Esophagus squamous epithelium (tissue), 5 donors: ENCODE measurements at regions not wholly inside any gene's neighbourhood (a gene's known extent, or its start where the extent isn't known, plus 50 kb on each side); places are given as distances from the start of the nearest gene placed in this dataset.

Experiments
- DNase-seq: peaks from one replicate; lab custom pipeline; 2025; lab: John Stamatoyannopoulos, UW
- H3K27ac ChIP-seq, 4 donors: fragments of 200-600 bp; sonication (generic); one replicate each; pipeline ENCODE4 v1.5.1; 2016 to 2019; ENCODE audit warnings: mild to moderate bottlenecking in 1 of 4
- H3K27me3 ChIP-seq, 4 donors: fragments of 200-600 bp; sonication (generic); 1 replicate in 3 of 4; 2 replicates in 1 of 4; pipeline versions ENCODE4 v1.5.1 to v1.6.0; 2017 to 2021; ENCODE audit warnings: antibody characterized with exemption in 1 of 4
- H3K36me3 ChIP-seq, 3 donors: fragments of 200-600 bp; sonication (generic); one replicate each; pipeline ENCODE4 v1.5.1; 2016 to 2019
- H3K4me1 ChIP-seq, 3 donors: fragments of 200-600 bp; sonication (generic); one replicate each; pipeline ENCODE4 v1.5.1; 2017 to 2019
- H3K4me3 ChIP-seq, 4 donors: fragments of 200-600 bp; sonication (generic); 1 replicate in 3 of 4; 2 replicates in 1 of 4; pipeline ENCODE4 v1.5.1; 2016 to 2019; ENCODE audit warnings: mild to moderate bottlenecking in 2 of 4, moderate library complexity in 1 of 4
- H3K9me3 ChIP-seq, 3 donors: fragments of 200-600 bp; sonication (generic); one replicate each; pipeline ENCODE4 v1.5.1; 2016 to 2019
- CTCF ChIP-seq, 6 experiments: fragments of 450-650 bp in 4 of 6; fragments of 200-600 bp in 2 of 6; sonication (generic) in 2 of 6; IDR thresholded peaks; one replicate each; pipeline ENCODE4 v1.5.1; 2016 to 2019; ENCODE audit warnings: antibody characterized with exemption in 6 of 6, mild to moderate bottlenecking in 4 of 6, moderate library complexity in 4 of 6
- POLR2A ChIP-seq, 4 donors: fragments of 450-650 bp; IDR thresholded peaks; one replicate each; pipeline ENCODE4 v1.6.1; 2017; ENCODE audit warnings: antibody characterized with exemption in 4 of 4, mild to moderate bottlenecking in 4 of 4, moderate library complexity in 3 of 4
- WGBS, 2 donors: methylation state at CpG; one replicate each; pipeline ENCODE4 v1.1.5; 2018; 5-methylcytosine and 5-hydroxymethylcytosine counted together
- intact Hi-C: fragments of 100-400 bp; cut with DNase I; formaldehyde crosslinking; loops from one replicate; pipeline ENCODE4 v1.15.0; 2022
- donor health status: DM: yes; HTN: yes; CAD: no.

DNA sequence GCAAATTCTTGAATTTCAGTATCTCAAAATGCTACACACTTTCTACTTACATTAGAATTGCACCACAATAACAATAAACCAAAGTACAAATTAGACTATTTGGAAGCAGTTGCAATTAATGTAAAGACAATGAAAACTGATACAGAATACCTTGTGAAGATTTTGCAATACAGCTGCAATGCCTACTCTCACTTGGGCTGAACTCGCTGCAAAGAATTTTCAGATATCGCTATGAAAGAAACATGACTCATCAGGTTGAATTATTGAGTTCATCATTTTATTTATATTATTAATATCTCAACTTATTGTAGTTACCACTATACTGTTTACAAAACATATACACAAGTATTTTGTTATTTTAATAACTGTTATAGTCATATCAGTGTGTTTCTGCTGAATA lies 108.0 kb upstream of the TMTC2 start:
- no peaks in the 10 kb centered on the region for H3K9me3 ChIP-seq
- no peaks in the 10 kb centered on the region for H3K4me1 ChIP-seq
- intact Hi-C loops = no loop called here
- no peak overlapping the region for H3K4me3 ChIP-seq
- WGBS, 2 donors = 81 to 96% methylated on average over 2 of the region's 2 CpGs
- H3K27ac ChIP-seq = no peak overlapping the region
- TF ChIP-seq POLR2A (IDR thresholded peaks at IDR 0.05) (no peak), CTCF (IDR thresholded peaks at IDR 0.05) (no peak)
- H3K36me3 ChIP-seq = no peaks in the 10 kb centered on the region
- DNase-seq = no peak
- H3K27me3 ChIP-seq = no peaks in the 10 kb centered on the region

GRCh38 chr12:82583756-82584155 lies 103.0 kb upstream of the TMTC2 start:
- Histone ChIP-seq H3K36me3 (no peaks in the 10 kb centered on the region), H3K4me3 (no peak overlapping the region), H3K4me1 (no peaks in the 10 kb centered on the region), H3K27me3 (no peaks in the 10 kb centered on the region), H3K27ac (no peak overlapping the region), H3K9me3 (no peaks in the 10 kb centered on the region)
- intact Hi-C loops = no loop called here
- no peak for DNase-seq
- TF ChIP-seq POLR2A (IDR thresholded peaks at IDR 0.05) = no peak
- TF ChIP-seq CTCF (IDR thresholded peaks at IDR 0.05) = no peak
- WGBS, 2 donors = 44 to 59% methylated on average over 1 of the region's 1 CpG

DNA sequence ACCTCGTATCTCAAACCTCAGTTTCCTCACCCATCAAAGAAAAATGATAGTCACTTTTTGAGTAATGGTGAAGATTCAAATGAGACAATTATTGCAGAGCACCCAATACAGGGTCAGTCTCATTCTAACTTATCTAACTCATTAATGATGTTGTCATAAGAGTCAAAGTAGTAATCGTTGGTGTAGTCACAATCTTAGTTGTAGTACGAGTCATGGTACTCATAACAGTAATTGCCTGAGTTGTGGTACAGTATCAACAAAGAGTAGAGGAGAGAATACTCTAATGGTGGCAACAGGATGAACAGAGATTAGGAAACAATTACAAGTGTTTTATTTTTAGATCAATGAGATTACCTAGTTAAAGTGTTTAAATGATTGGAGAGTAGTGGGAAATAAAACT lies 93.6 kb upstream of the TMTC2 start:
- no peak overlapping the region for H3K4me3 ChIP-seq
- no peaks in the 10 kb centered on the region for H3K36me3 ChIP-seq
- 55 to 65% methylated on average over 3 of the region's 3 CpGs for WGBS, 2 donors
- intact Hi-C loops = no loop called here
- no peak overlapping the region for H3K27ac ChIP-seq
- no peak for TF ChIP-seq CTCF (IDR thresholded peaks at IDR 0.05)
- no peak for DNase-seq
- H3K27me3 ChIP-seq = no peaks in the 10 kb centered on the region
- no peaks in the 10 kb centered on the region for H3K4me1 ChIP-seq
- no peaks in the 10 kb centered on the region for H3K9me3 ChIP-seq

GRCh38 chr12:82593901-82594396 lies 92.8 kb upstream of the TMTC2 start:
- Histone ChIP-seq H3K27ac (no peak overlapping the region), H3K36me3 (no peaks in the 10 kb centered on the region), H3K27me3 (no peaks in the 10 kb centered on the region), H3K9me3 (no peaks in the 10 kb centered on the region), H3K4me1 (no peaks in the 10 kb centered on the region), H3K4me3 (no peak overlapping the region)
- no peak for TF ChIP-seq POLR2A (IDR thresholded peaks at IDR 0.05)
- no peak for TF ChIP-seq CTCF (IDR thresholded peaks at IDR 0.05)
- DNase-seq = no peak
- WGBS, 2 donors = 13 to 33% methylated on average over 1 of the region's 1 CpG
- intact Hi-C loops = no loop called here

DNA sequence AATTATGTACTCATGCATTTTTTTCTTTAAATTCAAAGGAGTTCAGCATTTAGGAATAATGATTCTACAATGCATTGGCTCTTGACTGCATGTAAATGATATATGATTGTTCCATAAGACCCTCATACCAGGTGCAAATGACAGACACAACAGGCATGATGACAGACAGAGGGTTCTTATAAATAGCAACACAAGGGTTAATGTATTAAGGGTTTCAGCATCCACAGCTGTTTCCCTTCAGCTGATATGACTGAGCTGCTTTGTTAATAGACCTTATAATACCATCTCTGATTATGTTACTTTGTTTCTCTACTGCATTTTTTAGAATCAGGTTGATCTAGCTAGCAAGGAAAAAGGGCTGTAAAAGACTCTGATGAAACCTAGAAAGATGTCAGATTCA lies 90.8 kb upstream of the TMTC2 start:
- no peak for TF ChIP-seq POLR2A (IDR thresholded peaks at IDR 0.05)
- no peak for TF ChIP-seq CTCF (IDR thresholded peaks at IDR 0.05)
- Histone ChIP-seq H3K27me3 (no peaks in the 10 kb centered on the region), H3K9me3 (no peaks in the 10 kb centered on the region), H3K4me1 (no peaks in the 10 kb centered on the region), H3K36me3 (no peaks in the 10 kb centered on the region), H3K4me3 (no peak overlapping the region), H3K27ac (no peak overlapping the region)
- intact Hi-C loops = no loop called here
- DNase-seq = no peak
